H1 (cell line): ENCODE measurements at regions not wholly inside any gene's neighbourhood (a gene's known extent, or its start where the extent isn't known, plus 50 kb on each side); places are given as distances from the start of the nearest gene placed in this dataset.

Experiments
- CTCF ChIA-PET: fragments of 300-600 bp; sonication (Branson Sonifier 250); formaldehyde crosslinking; loops from one replicate; lab custom pipeline; 2021; ENCODE audit not compliant: partially characterized antibody; lab: Charles Lee
- POLR2A ChIA-PET: fragments of 300-600 bp; sonication (Branson Sonifier 250); formaldehyde crosslinking; loops from one replicate; lab custom pipeline; 2021; ENCODE audit warnings: inconsistent platforms; ENCODE audit not compliant: partially characterized antibody; lab: Charles Lee
- DNase-seq, 2 experiments: peaks; one replicate each; pipeline versions ENCODE4 v3.0.0 to v3.0.0-alpha.2; 2010 to 2022; ENCODE audit warnings: low spot score in 2 of 2, low read depth in 1 of 2, mixed read lengths in 1 of 2
- FAIRE-seq: peaks from 2 replicates; lab custom pipeline; 2011; peaks lifted over from hg19 to GRCh38; lab: Jason Lieb, UNC
- H2AFZ ChIP-seq: 2 replicates; pipeline ENCODE4 v1.8.1; 2012; ENCODE audit warnings: low read length, inconsistent platforms
- H2AK5ac ChIP-seq: 2 replicates; pipeline ENCODE4 v1.6.1; 2013; ENCODE audit warnings: low read depth, low read length
- H2BK120ac ChIP-seq: replicated peaks from 2 replicates; pipeline ENCODE3; 2013; ENCODE audit warnings: low read depth, low read length, inconsistent platforms
- H2BK12ac ChIP-seq: 2 replicates; pipeline ENCODE4 v1.6.1; 2013; ENCODE audit warnings: low read depth, low read length
- H2BK15ac ChIP-seq: 2 replicates; pipeline ENCODE4 v1.6.1; 2013; ENCODE audit warnings: low read length
- H2BK20ac ChIP-seq: 2 replicates; pipeline ENCODE4 v1.6.1; 2013; ENCODE audit warnings: low read length
- H2BK5ac ChIP-seq: 2 replicates; pipeline ENCODE4 v1.6.1; 2013; ENCODE audit warnings: low read depth, low read length
- H3K14ac ChIP-seq: 2 replicates; pipeline ENCODE4 v1.6.1; 2013; ENCODE audit warnings: inconsistent platforms; ENCODE audit not compliant: insufficient read length
- H3K18ac ChIP-seq: 2 replicates; pipeline ENCODE4 v1.6.1; 2013; ENCODE audit warnings: low read length; ENCODE audit errors: extremely low read depth
- H3K23ac ChIP-seq: 2 replicates; pipeline ENCODE4 v1.6.1; 2013; ENCODE audit warnings: inconsistent platforms; ENCODE audit not compliant: insufficient read length
- H3K23me2 ChIP-seq: 2 replicates; pipeline ENCODE4 v1.6.1; 2013; ENCODE audit warnings: low read depth, low read length
- H3K27ac ChIP-seq: 2 replicates; pipeline ENCODE4 v1.6.1; 2011; ENCODE audit warnings: low read depth, low read length, inconsistent platforms
- H3K27me3 ChIP-seq, 4 experiments: replicated peaks in 1 of 4; 1 replicate in 1 of 4; 2 replicates in 3 of 4; pipeline versions ENCODE4 v1.6.1 to v1.8.1; 2011 to 2013; ENCODE audit warnings: low read length in 3 of 4, mild to moderate bottlenecking in 3 of 4, inconsistent platforms in 2 of 4, mixed read lengths in 2 of 4, moderate library complexity in 1 of 4; ENCODE audit not compliant: control insufficient read depth in 3 of 4, insufficient read depth in 3 of 4; ENCODE audit errors: extremely low read depth in 1 of 4
- H3K36me3 ChIP-seq, 4 experiments: 2 replicates each; pipeline versions ENCODE4 v1.6.1 to v1.8.1; 2011 to 2013; ENCODE audit warnings: mild to moderate bottlenecking in 4 of 4, low read length in 3 of 4, moderate library complexity in 2 of 4, control low read depth in 1 of 4, inconsistent platforms in 1 of 4; ENCODE audit not compliant: insufficient read depth in 4 of 4, control insufficient read depth in 2 of 4
- H3K4ac ChIP-seq: replicated peaks from 2 replicates; pipeline ENCODE3; 2013; ENCODE audit warnings: low read length, low read depth, mixed read lengths, inconsistent platforms; ENCODE audit not compliant: insufficient read length
- H3K4me1 ChIP-seq, 4 experiments: replicated peaks in 1 of 4; 1 replicate in 1 of 4; 2 replicates in 3 of 4; pipeline versions ENCODE4 v1.6.1 to v1.8.1; 2011 to 2013; ENCODE audit warnings: low read length in 3 of 4, inconsistent platforms in 2 of 4, mixed read lengths in 1 of 4; ENCODE audit not compliant: insufficient read depth in 4 of 4, control insufficient read depth in 3 of 4
- H3K4me2 ChIP-seq, 2 experiments: 2 replicates each; pipeline versions ENCODE4 v1.6.1 to v1.8.1; 2011 to 2013; ENCODE audit warnings: low read depth in 2 of 2, low read length in 2 of 2, control low read depth in 1 of 2, inconsistent platforms in 1 of 2, mild to moderate bottlenecking in 1 of 2; ENCODE audit not compliant: insufficient read depth in 1 of 2
- H3K4me3 ChIP-seq, 4 experiments: fragments of 200-600, 300-600 bp in 1 of 4; sonication (generic), shearing (Covaris generic), sonication (Bioruptor Twin) in 1 of 4; 2 replicates each; pipeline versions ENCODE4 v1.5.1 to v1.8.1; 2011 to 2016; ENCODE audit warnings: low read length in 4 of 4, low read depth in 3 of 4, control low read depth in 2 of 4, inconsistent platforms in 2 of 4, mild to moderate bottlenecking in 2 of 4, mixed read lengths in 1 of 4, moderate library complexity in 1 of 4; ENCODE audit not compliant: insufficient read depth in 2 of 4; ENCODE audit errors: extremely low read depth in 1 of 4
- H3K56ac ChIP-seq: replicated peaks from 2 replicates; pipeline ENCODE3; 2013; ENCODE audit warnings: low read depth, mild to moderate bottlenecking, mixed read lengths, low read length, inconsistent platforms; ENCODE audit not compliant: insufficient read length
- H3K79me1 ChIP-seq: 2 replicates; pipeline ENCODE4 v1.6.1; 2013; ENCODE audit warnings: low read depth, low read length, control low read depth
- H3K79me2 ChIP-seq, 2 experiments: 2 replicates each; pipeline versions ENCODE4 v1.6.1 to v1.8.1; 2012 to 2013; ENCODE audit warnings: low read length in 2 of 2, mild to moderate bottlenecking in 2 of 2, inconsistent platforms in 1 of 2; ENCODE audit not compliant: insufficient read depth in 2 of 2, control insufficient read depth in 1 of 2
- H3K9ac ChIP-seq, 4 experiments: replicated peaks in 1 of 4; 1 replicate in 1 of 4; 2 replicates in 3 of 4; pipeline versions ENCODE4 v1.6.1 to v1.8.1; 2011 to 2013; ENCODE audit warnings: low read depth in 3 of 4, low read length in 3 of 4, control low read depth in 2 of 4, mild to moderate bottlenecking in 2 of 4, moderate library complexity in 2 of 4, inconsistent platforms in 1 of 4; ENCODE audit errors: extremely low read depth in 1 of 4
- H3K9me3 ChIP-seq, 2 experiments: 2 replicates each; pipeline versions ENCODE4 v1.6.1 to v1.8.1; 2012 to 2013; ENCODE audit warnings: mild to moderate bottlenecking in 2 of 2, moderate library complexity in 2 of 2, control low read depth in 1 of 2, inconsistent platforms in 1 of 2, low read depth in 1 of 2, low read length in 1 of 2, mixed read lengths in 1 of 2; ENCODE audit not compliant: insufficient read depth in 2 of 2
- H4K20me1 ChIP-seq, 2 experiments: replicated peaks in 1 of 2; 2 replicates each; pipeline versions ENCODE3 to v1.8.1; 2011 to 2013; ENCODE audit warnings: inconsistent platforms in 2 of 2, low read length in 2 of 2, mild to moderate bottlenecking in 1 of 2; ENCODE audit not compliant: insufficient read depth in 2 of 2, control insufficient read depth in 1 of 2
- H4K5ac ChIP-seq: 2 replicates; pipeline ENCODE4 v1.6.1; 2013; ENCODE audit warnings: low read length, low read depth, mixed read lengths, inconsistent platforms; ENCODE audit not compliant: insufficient read length
- H4K8ac ChIP-seq: 2 replicates; pipeline ENCODE4 v1.8.0; 2013; ENCODE audit warnings: mild to moderate bottlenecking, moderate library complexity, low read length, inconsistent platforms; ENCODE audit not compliant: insufficient read depth; ENCODE audit errors: extremely low read depth
- H4K91ac ChIP-seq: replicated peaks from 2 replicates; pipeline ENCODE3; 2013; ENCODE audit warnings: low read length, mixed read lengths, inconsistent platforms; ENCODE audit not compliant: insufficient read length
- BCL11A ChIP-seq, 2 experiments: IDR thresholded peaks; one replicate each; pipeline ENCODE4 v1.6.1; 2011; ENCODE audit warnings: low read depth in 2 of 2, low read length in 2 of 2, mild to moderate bottlenecking in 2 of 2
- CBX8 ChIP-seq: fragments of 300-800, 300-1000 bp; sonication (generic); IDR thresholded peaks from 2 replicates; pipeline ENCODE4 v1.7.1; 2016; ENCODE audit warnings: low read depth, low read length, borderline replicate concordance
- JUND ChIP-seq: IDR thresholded peaks from 2 replicates; pipeline ENCODE4 v1.6.1; 2011; ENCODE audit warnings: mild to moderate bottlenecking, improper control_type of control experiment, low read length
- MAFK ChIP-seq: IDR thresholded peaks from 2 replicates; pipeline ENCODE4 v1.6.1; 2012; ENCODE audit warnings: low read depth, mild to moderate bottlenecking, improper control_type of control experiment, low read length
- NANOG ChIP-seq: IDR thresholded peaks from 2 replicates; pipeline ENCODE4 v1.6.1; 2011; ENCODE audit warnings: low read length, low read depth, mild to moderate bottlenecking, inconsistent platforms; ENCODE audit not compliant: insufficient read depth, poor library complexity, severe bottlenecking
- RAD21 ChIP-seq, 2 experiments: IDR thresholded peaks in 1 of 2; conservative IDR thresholded peaks in 1 of 2; 2 replicates each; pipeline ENCODE4 v1.6.1; 2011; ENCODE audit warnings: low read depth in 2 of 2, low read length in 2 of 2, improper control_type of control experiment in 1 of 2, inconsistent platforms in 1 of 2, mild to moderate bottlenecking in 1 of 2, moderate library complexity in 1 of 2
- SIRT6 ChIP-seq: IDR thresholded peaks from one replicate; pipeline ENCODE4 v1.7.1; 2012; ENCODE audit warnings: low read length, inconsistent platforms
- SRF ChIP-seq: IDR thresholded peaks from 2 replicates; pipeline ENCODE4 v1.6.1; 2011; ENCODE audit warnings: mild to moderate bottlenecking, low read depth, low read length, moderate library complexity
- WGBS, 2 experiments: shearing (Covaris generic) in 1 of 2; methylation state at CpG; one replicate each; pipeline versions ENCODE4 v1.1.6 to v1.1.7; 2013 to 2015; ENCODE audit warnings: low lambda C conversion rate in 2 of 2, mixed read lengths in 2 of 2, inconsistent platforms in 1 of 2, low coverage in 1 of 2, missing lambda C conversion rate in 1 of 2; ENCODE audit not compliant: insufficient replicate concordance in 2 of 2, insufficient coverage in 1 of 2, insufficient read length in 1 of 2; ENCODE audit errors: extremely low coverage in 1 of 2, missing lambda C conversion rate in 1 of 2; 5-methylcytosine and 5-hydroxymethylcytosine counted together

GRCh38 chr18:78929516-78929915 is 50.1 kb upstream of the SALL3 start:
- Histone ChIP-seq H3K4me1 (no peaks in the 10 kb centered on the region; a peak in 1 of 7 replicates), H2BK5ac (no peak overlapping the region), H3K18ac (no peak overlapping the region), H3K36me3 (no peaks in the 10 kb centered on the region), H3K9ac (no peak overlapping the region), H2BK15ac (no peak overlapping the region), H3K4me2 (no peak overlapping the region), H3K27me3 (no peaks in the 10 kb centered on the region), H4K5ac (no peak overlapping the region), H3K23me2 (no peaks in the 10 kb centered on the region), H4K20me1 (no peaks in the 10 kb centered on the region), H2AFZ (no peak overlapping the region), H4K8ac (no peak overlapping the region), H2BK20ac (no peak overlapping the region), H3K79me1 (no peaks in the 10 kb centered on the region), H3K27ac (no peak overlapping the region), H4K91ac (no peak overlapping the region), H3K23ac (no peak overlapping the region), H2BK12ac (no peak overlapping the region), H3K4ac (no peak overlapping the region), H3K14ac (no peak overlapping the region), H3K56ac (no peak overlapping the region), H3K79me2 (no peaks in the 10 kb centered on the region), H2AK5ac (no peak overlapping the region), H3K4me3 (no peak overlapping the region), H3K9me3 (no peaks in the 10 kb centered on the region; a peak in 1 of 4 replicates), H2BK120ac (no peak overlapping the region)
- WGBS, 2 experiments, result 93% methylated on average over 15 of the region's 15 CpGs; no CpG with 5 or more reads in 1 of the 2 experiments
- DNase-seq, result no peak
- CTCF ChIA-PET, result no interaction called here
- FAIRE-seq, result no peak
- POLR2A ChIA-PET, result no interaction called here
- TF ChIP-seq SRF (no peak), NANOG (no peak), BCL11A (IDR thresholded peaks at IDR 0.05; ENCODE audit: low read depth in 2 of 2, low read length in 2 of 2) (no peak), SIRT6 (no peak), MAFK (no peak), JUND (no peak), RAD21 (IDR thresholded peaks at IDR 0.05 in 1 of 2, conservative IDR thresholded peaks at IDR 0.05 in 1 of 2; ENCODE audit: low read depth in 2 of 2, low read length in 2 of 2) (no peak), CBX8 (no peak)
